SJCRH30 (cell line): ENCODE measurements at regions not wholly inside any gene's neighbourhood (a gene's known extent, or its start where the extent isn't known, plus 50 kb on each side); places are given as distances from the start of the nearest gene placed in this dataset.

Experiments used
- DNase-seq, 2 experiments: peaks; one replicate each; pipeline ENCODE4 v3.0.0-alpha.2; 2015 to 2020
- H3K27ac ChIP-seq: fragments of 250-450 bp; sonication (Bioruptor Pico); 2 replicates; pipeline ENCODE4 v1.5.1; 2020; ENCODE audit warnings: mild to moderate bottlenecking, moderate library complexity
- H3K27me3 ChIP-seq: fragments of 250-450 bp; sonication (Bioruptor Pico); 2 replicates; pipeline ENCODE4 v1.5.1; 2020; ENCODE audit warnings: mild to moderate bottlenecking, moderate library complexity
- H3K36me3 ChIP-seq: fragments of 250-450 bp; sonication (Bioruptor Pico); 2 replicates; pipeline ENCODE4 v1.5.1; 2020; ENCODE audit warnings: mild to moderate bottlenecking, moderate library complexity
- H3K4me1 ChIP-seq: fragments of 250-450 bp; sonication (Bioruptor Pico); 2 replicates; pipeline ENCODE4 v1.5.1; 2020; ENCODE audit warnings: mild to moderate bottlenecking, moderate library complexity
- H3K4me3 ChIP-seq: fragments of 250-450 bp; sonication (Bioruptor Pico); 2 replicates; pipeline ENCODE4 v1.5.1; 2020; ENCODE audit warnings: mild to moderate bottlenecking, moderate library complexity
- H3K9me3 ChIP-seq: fragments of 250-450 bp; sonication (Bioruptor Pico); replicated peaks from 2 replicates; pipeline ENCODE4 v1.5.1; 2020; ENCODE audit warnings: mild to moderate bottlenecking, moderate library complexity

GRCh38 chr2:235264512-235264911 is 229.3 kb upstream of the AGAP1 start:
- H3K36me3 ChIP-seq = no peaks in the 10 kb centered on the region
- no peak overlapping the region for H3K27ac ChIP-seq

GRCh38 chr2:235265348-235265965 is 228.4 kb upstream of the AGAP1 start:
- Histone ChIP-seq H3K4me1 (no peaks in the 10 kb centered on the region; the same call in 1 of the 2 replicates), H3K36me3 (no peaks in the 10 kb centered on the region), H3K4me3 (no peak overlapping the region), H3K27ac (no peak overlapping the region), H3K27me3 (no peaks in the 10 kb centered on the region), H3K9me3 (no peaks in the 10 kb centered on the region)
- DNase-seq = no peak

More at GRCh38 chr2:235264512-235264911, 229.3 kb upstream of the AGAP1 start:
- Histone ChIP-seq H3K9me3 (no peaks in the 10 kb centered on the region), H3K4me1 (no peaks in the 10 kb centered on the region; the same call in 1 of the 2 replicates), H3K4me3 (no peak overlapping the region), H3K27me3 (no peaks in the 10 kb centered on the region)
- DNase-seq = no peak

DNA sequence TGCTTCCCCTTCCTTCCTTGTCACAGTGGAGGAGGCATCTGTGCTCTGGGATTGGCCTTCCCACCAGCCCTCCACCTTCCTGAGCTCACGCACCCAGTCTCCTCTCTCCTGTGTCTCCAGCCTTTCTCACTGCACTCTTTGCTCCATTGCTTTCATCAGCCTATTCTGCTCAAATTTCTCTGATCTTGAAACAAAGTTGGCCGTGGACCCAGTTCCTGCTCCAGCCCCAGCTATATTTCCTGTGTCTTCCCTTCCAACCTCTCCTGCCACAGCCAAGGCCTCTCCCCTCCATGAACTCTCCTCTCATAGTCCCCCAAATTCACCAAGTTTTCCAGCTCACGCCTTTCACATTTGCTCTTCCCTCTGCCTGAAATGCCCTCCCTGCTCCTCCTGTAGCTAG is 226.6 kb upstream of the AGAP1 start:
- no peaks in the 10 kb centered on the region; the same call in 1 of the 2 replicates for H3K4me1 ChIP-seq
- H3K9me3 ChIP-seq = no peaks in the 10 kb centered on the region
- H3K27me3 ChIP-seq = no peaks in the 10 kb centered on the region
- H3K4me3 ChIP-seq = no peak overlapping the region
- no peak for DNase-seq
- H3K27ac ChIP-seq = no peak overlapping the region
- no peaks in the 10 kb centered on the region for H3K36me3 ChIP-seq

DNA sequence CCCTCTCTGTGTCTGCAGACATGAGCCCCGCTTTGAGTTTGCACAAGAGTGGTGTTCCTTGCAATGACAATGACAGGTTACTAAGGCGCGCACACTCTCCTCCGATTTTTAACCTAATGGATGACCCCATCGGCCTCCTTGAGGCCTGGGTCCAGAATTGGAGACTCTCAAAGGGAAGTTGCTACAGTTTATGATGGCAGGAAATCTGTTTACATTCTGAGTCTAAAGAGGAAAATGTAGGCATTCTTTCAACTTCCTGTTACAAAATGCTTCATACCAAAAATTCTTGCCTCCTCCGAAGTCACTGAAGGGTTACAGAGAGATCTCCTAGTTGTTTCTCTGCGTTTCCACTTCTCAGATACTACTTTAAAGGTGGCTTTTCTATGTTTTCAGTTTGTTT is 225.3 kb upstream of the AGAP1 start:
- no peaks in the 10 kb centered on the region for H3K27me3 ChIP-seq
- H3K36me3 ChIP-seq = no peaks in the 10 kb centered on the region
- no peak for DNase-seq
- H3K4me3 ChIP-seq = no peak overlapping the region
- H3K9me3 ChIP-seq = no peaks in the 10 kb centered on the region
- H3K4me1 ChIP-seq = no peaks in the 10 kb centered on the region; the same call in 1 of the 2 replicates
- H3K27ac ChIP-seq = no peak overlapping the region

DNA sequence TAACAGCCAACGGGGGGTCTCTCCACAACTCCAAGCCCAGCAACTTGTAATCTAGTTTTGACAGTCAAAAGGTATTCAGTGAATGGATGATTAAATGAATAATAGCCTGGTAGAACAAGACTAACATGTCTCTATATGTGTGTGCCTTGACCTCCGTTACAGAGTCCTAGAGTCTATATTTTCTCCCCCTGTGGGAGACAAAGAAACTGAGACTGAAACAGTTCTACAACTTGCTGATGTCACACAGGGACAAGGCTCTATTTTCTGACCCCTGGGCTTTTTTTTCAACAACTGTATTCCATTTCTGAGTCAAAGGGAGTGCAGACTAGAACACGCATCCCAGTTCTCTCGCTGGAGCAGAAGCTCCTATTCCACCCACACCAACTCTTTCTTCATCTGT is 223.6 kb upstream of the AGAP1 start:
- Histone ChIP-seq H3K9me3 (no peaks in the 10 kb centered on the region), H3K27ac (no peak overlapping the region), H3K27me3 (no peaks in the 10 kb centered on the region), H3K4me3 (no peak overlapping the region), H3K36me3 (no peaks in the 10 kb centered on the region), H3K4me1 (no peaks in the 10 kb centered on the region; the same call in 1 of the 2 replicates)
- no peak for DNase-seq

- Histone ChIP-seq H3K36me3 (no peaks in the 10 kb centered on the region), H3K9me3 (no peaks in the 10 kb centered on the region), H3K27ac (no peak overlapping the region), H3K4me1 (no peaks in the 10 kb centered on the region; the same call in 1 of the 2 replicates), H3K27me3 (no peaks in the 10 kb centered on the region), H3K4me3 (no peak overlapping the region)
- DNase-seq = no peak
Observed at GRCh38 chr2:235270956-235271355, 222.9 kb upstream of the AGAP1 start.

- Histone ChIP-seq H3K27ac (no peak overlapping the region), H3K4me3 (no peak overlapping the region), H3K9me3 (no peaks in the 10 kb centered on the region), H3K36me3 (no peaks in the 10 kb centered on the region), H3K27me3 (no peaks in the 10 kb centered on the region), H3K4me1 (no peaks in the 10 kb centered on the region; the same call in 1 of the 2 replicates)
- DNase-seq = no peak
Observed at GRCh38 chr2:235271936-235272335, 221.9 kb upstream of the AGAP1 start.

DNA sequence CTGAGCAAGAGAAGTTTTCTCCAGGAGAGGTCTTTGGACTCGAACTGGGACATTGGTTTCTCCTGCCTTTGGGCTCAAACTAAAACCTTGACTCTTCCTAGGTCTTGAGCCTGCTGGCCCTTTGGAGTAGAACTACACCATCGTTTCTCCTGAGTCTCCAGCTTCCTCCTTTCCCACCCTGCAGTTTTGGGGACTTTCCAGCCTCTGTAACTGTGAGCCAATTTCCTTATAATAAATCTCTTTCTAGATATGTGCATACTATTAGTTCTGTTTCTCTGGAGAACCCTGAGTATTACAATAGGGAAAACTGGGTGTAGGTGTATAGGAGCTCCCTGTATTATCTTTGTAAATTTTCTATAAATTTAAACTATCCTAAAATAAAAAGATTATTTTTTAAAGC is 219.8 kb upstream of the AGAP1 start:
- no peak for DNase-seq
- Histone ChIP-seq H3K36me3 (no peaks in the 10 kb centered on the region), H3K4me3 (no peak overlapping the region), H3K4me1 (peaks cover 11% of the 10 kb centered on the region), H3K9me3 (no peaks in the 10 kb centered on the region), H3K27ac (no peak overlapping the region), H3K27me3 (no peaks in the 10 kb centered on the region)

DNA sequence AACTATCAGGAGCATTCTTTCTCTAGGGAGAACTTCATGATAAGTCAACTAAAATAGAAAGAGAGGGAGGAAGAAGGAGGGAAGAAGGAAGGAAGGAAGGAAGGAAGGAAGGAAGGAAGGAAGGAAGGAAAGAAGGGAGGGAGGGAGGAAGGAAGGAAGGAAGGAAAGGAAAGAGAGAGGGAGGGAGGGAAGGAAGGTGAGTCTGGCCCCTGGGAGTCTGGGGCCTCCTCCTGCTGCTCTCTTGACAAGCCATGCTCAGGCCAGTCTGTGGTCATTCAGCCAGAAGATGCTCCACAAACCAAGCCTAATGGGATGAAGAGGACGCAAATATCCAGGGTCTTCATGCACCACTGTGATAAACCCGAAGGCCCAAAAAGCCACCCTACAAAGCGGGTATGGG is 216.4 kb upstream of the AGAP1 start:
- Histone ChIP-seq H3K27me3 (no peaks in the 10 kb centered on the region), H3K36me3 (no peaks in the 10 kb centered on the region), H3K4me3 (no peak overlapping the region), H3K4me1 (peaks cover 14% of the 10 kb centered on the region), H3K9me3 (no peaks in the 10 kb centered on the region), H3K27ac (no peak overlapping the region)
- no peak for DNase-seq

DNA sequence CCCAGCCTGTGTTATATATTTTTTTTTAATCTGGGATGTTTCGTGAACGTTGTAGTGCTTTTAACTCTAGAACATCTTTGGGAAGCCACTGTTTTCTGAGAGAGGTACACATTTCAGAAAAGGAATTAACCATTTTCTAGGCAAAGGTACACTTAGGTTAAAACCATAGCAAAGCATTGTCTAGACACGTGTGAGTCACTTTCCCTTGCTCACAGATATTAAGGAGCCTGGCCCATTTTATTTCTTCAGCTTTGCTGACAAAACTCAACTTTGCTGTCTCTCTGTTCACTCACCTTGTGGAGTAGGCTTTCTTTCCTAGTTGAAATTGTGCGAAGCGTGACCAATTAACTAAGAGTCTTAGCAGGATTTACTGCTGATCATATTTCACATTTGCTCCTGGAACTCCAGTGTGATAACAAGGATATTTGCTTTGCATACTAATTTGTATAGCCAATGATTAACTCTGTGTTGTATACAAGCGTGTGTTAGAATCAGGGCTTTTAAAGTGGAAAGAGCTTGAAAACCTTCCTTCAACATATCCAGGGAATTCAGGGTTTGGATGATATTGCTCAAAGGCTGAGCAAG is 215.0 kb upstream of the AGAP1 start:
- Histone ChIP-seq H3K36me3 (no peaks in the 10 kb centered on the region), H3K4me1 (peaks cover 14% of the 10 kb centered on the region), H3K27ac (peak overlapping the region; percentile 52), H3K27me3 (no peaks in the 10 kb centered on the region), H3K9me3 (no peaks in the 10 kb centered on the region), H3K4me3 (no peak overlapping the region)
- DNase-seq = peak in 1 of 2 experiments; percentile 69

GRCh38 chr2:235279965-235280364 is 213.9 kb upstream of the AGAP1 start:
- Histone ChIP-seq H3K4me1 (peaks cover 14% of the 10 kb centered on the region), H3K4me3 (no peak overlapping the region), H3K36me3 (no peaks in the 10 kb centered on the region), H3K27me3 (no peaks in the 10 kb centered on the region), H3K9me3 (no peaks in the 10 kb centered on the region), H3K27ac (no peak overlapping the region)
- DNase-seq = no peak

- H3K4me1 ChIP-seq = peaks cover 17% of the 10 kb centered on the region
- no peaks in the 10 kb centered on the region for H3K27me3 ChIP-seq
- H3K9me3 ChIP-seq = peaks cover 3% of the 10 kb centered on the region; the same call in 1 of the 2 replicates
- H3K4me3 ChIP-seq = no peak overlapping the region
- no peaks in the 10 kb centered on the region for H3K36me3 ChIP-seq
- H3K27ac ChIP-seq = no peak overlapping the region
- DNase-seq = peak in 1 of 2 experiments; percentile 51
Observed at GRCh38 chr2:235283246-235283645, 210.6 kb upstream of the AGAP1 start.

- no peaks in the 10 kb centered on the region for H3K36me3 ChIP-seq
- peaks cover 7% of the 10 kb centered on the region; the same call in 1 of the 2 replicates for H3K4me1 ChIP-seq
- H3K27ac ChIP-seq = no peak overlapping the region
- no peak for DNase-seq
- no peak overlapping the region for H3K4me3 ChIP-seq
- no peaks in the 10 kb centered on the region for H3K27me3 ChIP-seq
- H3K9me3 ChIP-seq = peaks cover 3% of the 10 kb centered on the region; the same call in 1 of the 2 replicates
Observed at GRCh38 chr2:235286622-235287374, 207.0 kb upstream of the AGAP1 start.

- H3K4me1 ChIP-seq = peaks cover 7% of the 10 kb centered on the region; the same call in 1 of the 2 replicates
- peak; percentile 48 to 69 for DNase-seq
- H3K27ac ChIP-seq = no peak overlapping the region
- H3K9me3 ChIP-seq = peaks cover 3% of the 10 kb centered on the region; the same call in 1 of the 2 replicates
- H3K36me3 ChIP-seq = no peaks in the 10 kb centered on the region
- peak overlapping the region; percentile 36 for H3K4me3 ChIP-seq
- H3K27me3 ChIP-seq = no peaks in the 10 kb centered on the region
Observed at GRCh38 chr2:235287375-235287733, 206.5 kb upstream of the AGAP1 start.

GRCh38 chr2:235291461-235291860 is 202.4 kb upstream of the AGAP1 start:
- DNase-seq = no peak
- Histone ChIP-seq H3K4me3 (no peak overlapping the region), H3K36me3 (no peaks in the 10 kb centered on the region), H3K9me3 (peaks cover 1% of the 10 kb centered on the region; the same call in 1 of the 2 replicates), H3K27me3 (no peaks in the 10 kb centered on the region), H3K27ac (no peak overlapping the region), H3K4me1 (peaks cover 7% of the 10 kb centered on the region; the same call in 1 of the 2 replicates)
